SK-N-SH (cell line): ENCODE measurements at regions not wholly inside any gene's neighbourhood (a gene's known extent, or its start where the extent isn't known, plus 50 kb on each side); places are given as distances from the start of the nearest gene placed in this dataset.

Experiments used
- CTCF ChIA-PET: fragments of 300-600, 350-600 bp; formaldehyde crosslinking; extraction: SDS; loops from one replicate; lab custom pipeline; 2021; lab: Yijun Ruan, JAX
- POLR2A ChIA-PET: fragments of 350-600 bp; sonication (Branson Sonifier 250); formaldehyde crosslinking; extraction: SDS; loops from one replicate; lab custom pipeline; 2020; ENCODE audit warnings: antibody characterized with exemption, inconsistent platforms; lab: Yijun Ruan, JAX
- DNase-seq: peaks from one replicate; pipeline ENCODE4 v3.0.0; 2012
- H2AFZ ChIP-seq: fragments of 200-600 bp; sonication (generic); 2 replicates; pipeline ENCODE4 v1.8.1; 2016; ENCODE audit warnings: antibody characterized with exemption, mild to moderate bottlenecking, low read depth
- H3F3A ChIP-seq: fragments of 200-600 bp; sonication (generic); replicated peaks from 2 replicates; pipeline ENCODE3; 2016; ENCODE audit warnings: antibody characterized with exemption, mild to moderate bottlenecking; ENCODE audit not compliant: insufficient read depth
- H3K27ac ChIP-seq, 2 experiments: fragments of 200-500 bp in 1 of 2; fragments of 200-600 bp in 1 of 2; sonication (Bioruptor generic) in 1 of 2; sonication (generic), shearing (Covaris generic) in 1 of 2; 2 replicates each; pipeline versions ENCODE4 v1.5.1 to v1.6.1; 2014 to 2016; ENCODE audit warnings: low read depth in 2 of 2, inconsistent platforms in 1 of 2, low read length in 1 of 2, mild to moderate bottlenecking in 1 of 2, mixed read lengths in 1 of 2
- H3K27me3 ChIP-seq: fragments of 200-600 bp; sonication (generic), shearing (Covaris generic); 2 replicates; pipeline ENCODE4 v1.6.1; 2016; ENCODE audit warnings: mixed run types; ENCODE audit not compliant: insufficient read depth
- H3K36me3 ChIP-seq, 2 experiments: fragments of 200-500 bp in 1 of 2; fragments of 200-600 bp in 1 of 2; sonication (Bioruptor generic) in 1 of 2; sonication (generic) in 1 of 2; replicated peaks in 1 of 2; 2 replicates each; pipeline versions ENCODE3 to v1.5.1; 2014 to 2016; ENCODE audit warnings: low read length in 1 of 2, mild to moderate bottlenecking in 1 of 2; ENCODE audit not compliant: insufficient read depth in 2 of 2, control insufficient read depth in 1 of 2
- H3K4me1 ChIP-seq, 2 experiments: fragments of 200-500 bp in 1 of 2; fragments of 200-600 bp in 1 of 2; sonication (Bioruptor generic) in 1 of 2; sonication (generic), shearing (Covaris generic) in 1 of 2; 2 replicates each; pipeline versions ENCODE4 v1.5.1 to v1.6.1; 2014 to 2016; ENCODE audit warnings: low read depth in 1 of 2, low read length in 1 of 2, mixed run types in 1 of 2; ENCODE audit not compliant: insufficient read depth in 2 of 2, control insufficient read depth in 1 of 2
- H3K4me2 ChIP-seq: fragments of 200-600 bp; sonication (generic), shearing (Covaris generic); 2 replicates; pipeline ENCODE4 v1.6.1; 2017; ENCODE audit warnings: mixed run types
- H3K4me3 ChIP-seq, 2 experiments: fragments of 200-500 bp in 1 of 2; fragments of 200-600 bp in 1 of 2; sonication (Bioruptor generic) in 1 of 2; sonication (generic), shearing (Covaris generic) in 1 of 2; 2 replicates each; pipeline versions ENCODE4 v1.5.1 to v1.8.1; 2014 to 2016; ENCODE audit warnings: low read depth in 2 of 2, inconsistent platforms in 1 of 2, low read length in 1 of 2, mild to moderate bottlenecking in 1 of 2, mixed read lengths in 1 of 2, moderate library complexity in 1 of 2
- H3K79me2 ChIP-seq: fragments of 200-600 bp; sonication (generic); 2 replicates; pipeline ENCODE4 v1.8.1; 2017; ENCODE audit warnings: mild to moderate bottlenecking; ENCODE audit not compliant: insufficient read depth
- H3K9ac ChIP-seq: fragments of 200-600 bp; sonication (generic); 2 replicates; pipeline ENCODE4 v1.6.1; 2017; ENCODE audit warnings: mixed run types
- H3K9me2 ChIP-seq: fragments of 200-600 bp; sonication (generic); 2 replicates; pipeline ENCODE4 v1.6.1; 2017; ENCODE audit warnings: mixed run types
- H3K9me3 ChIP-seq: fragments of 200-600 bp; sonication (generic); 2 replicates; pipeline ENCODE4 v1.6.1; 2017; ENCODE audit warnings: mixed run types, mild to moderate bottlenecking, moderate library complexity
- H4K20me1 ChIP-seq: fragments of 200-600 bp; sonication (generic); 2 replicates; pipeline ENCODE4 v1.6.1; 2017; ENCODE audit warnings: mild to moderate bottlenecking, mixed run types; ENCODE audit not compliant: insufficient read depth
- ELF1 ChIP-seq: IDR thresholded peaks from 2 replicates; pipeline ENCODE4 v1.4.0; 2012
- EP300 ChIP-seq, 2 experiments: IDR thresholded peaks; 2 replicates each; pipeline versions ENCODE4 v1.4.0 to v1.6.1; 2012; ENCODE audit warnings: borderline replicate concordance in 1 of 2, low read depth in 1 of 2, low read length in 1 of 2
- EZH2phosphoT487 ChIP-seq: fragments of 200-600 bp; sonication (generic); IDR thresholded peaks from 2 replicates; pipeline ENCODE4 v1.6.1; 2017; ENCODE audit warnings: low read depth, mixed run types, mild to moderate bottlenecking, antibody characterized with exemption, moderate library complexity, borderline replicate concordance
- FOSL2 ChIP-seq: IDR thresholded peaks from 2 replicates; pipeline ENCODE4 v1.4.0; 2012; ENCODE audit warnings: low read depth, mild to moderate bottlenecking, moderate library complexity, borderline replicate concordance
- FOXM1 ChIP-seq: IDR thresholded peaks from 2 replicates; pipeline ENCODE4 v1.4.0; 2012; ENCODE audit warnings: low read depth, mild to moderate bottlenecking
- GABPA ChIP-seq: IDR thresholded peaks from 2 replicates; pipeline ENCODE4 v1.4.0; 2012; ENCODE audit warnings: low read depth, mild to moderate bottlenecking
- GATA2 ChIP-seq: sonication (generic); formaldehyde crosslinking; IDR thresholded peaks from 2 replicates; pipeline ENCODE4 v1.5.0; 2020; ENCODE audit warnings: mild to moderate bottlenecking, missing genetic modification reagents
- JUND ChIP-seq: IDR thresholded peaks from 2 replicates; pipeline ENCODE4 v1.4.0; 2012
- PBX3 ChIP-seq: IDR thresholded peaks from 2 replicates; pipeline ENCODE4; 2012
- RAD21 ChIP-seq: IDR thresholded peaks from 2 replicates; pipeline ENCODE4 v1.6.1; 2012; ENCODE audit warnings: mild to moderate bottlenecking, low read length
- RCOR1 ChIP-seq: fragments of 150-350 bp; IDR thresholded peaks from 2 replicates; pipeline ENCODE4 v1.6.1; 2017; ENCODE audit warnings: antibody characterized with exemption, low read length
- RXRA ChIP-seq: IDR thresholded peaks from 2 replicates; pipeline ENCODE4 v1.4.0; 2012; ENCODE audit warnings: low read depth, mild to moderate bottlenecking, borderline replicate concordance
- SIN3A ChIP-seq: IDR thresholded peaks from 2 replicates; pipeline ENCODE4 v1.6.1; 2012; ENCODE audit warnings: low read depth, mild to moderate bottlenecking, low read length, moderate library complexity, borderline replicate concordance
- TAF1 ChIP-seq: IDR thresholded peaks from 2 replicates; pipeline ENCODE4 v1.6.1; 2012; ENCODE audit warnings: low read depth, mild to moderate bottlenecking, low read length, moderate library complexity, borderline replicate concordance
- TCF12 ChIP-seq: IDR thresholded peaks from 2 replicates; pipeline ENCODE4 v1.4.0; 2012
- YY1 ChIP-seq: IDR thresholded peaks from 2 replicates; pipeline ENCODE4 v1.4.0; 2012; ENCODE audit warnings: low read depth, mild to moderate bottlenecking
- WGBS: methylation state at CpG from one replicate; pipeline ENCODE4 v1.1.6; 2017; ENCODE audit warnings: low lambda C conversion rate; 5-methylcytosine and 5-hydroxymethylcytosine counted together
- TF ChIP-seq, protein P1 (sequence below): IDR thresholded peaks from 2 replicates; pipeline ENCODE4 v1.4.0; 2012; ENCODE audit warnings: low read depth, borderline replicate concordance
- TF ChIP-seq, protein P2 (sequence below): IDR thresholded peaks from 2 replicates; pipeline ENCODE4 v1.4.0; 2012; ENCODE audit warnings: low read depth, borderline replicate concordance
- TF ChIP-seq, protein P3 (sequence below): fragments of 200-600 bp; sonication (generic); IDR thresholded peaks from 2 replicates; pipeline ENCODE4 v1.6.1; 2017; ENCODE audit warnings: antibody characterized with exemption, mild to moderate bottlenecking, moderate library complexity
- TF ChIP-seq, protein P4 (sequence below): fragments of 150-350 bp; IDR thresholded peaks from 2 replicates; pipeline ENCODE4 v1.6.1; 2016; ENCODE audit warnings: mild to moderate bottlenecking, low read depth, low read length

GRCh38 chr13:65057986-65058385 lies 2172.2 kb downstream of the PCDH9 start:
- Histone ChIP-seq H3K36me3 (no peaks in the 10 kb centered on the region), H3K4me2 (no peak overlapping the region), H3K27me3 (no peaks in the 10 kb centered on the region), H4K20me1 (no peaks in the 10 kb centered on the region), H3K9ac (no peak overlapping the region), H3K27ac (no peak overlapping the region), H3K9me2 (no peaks in the 10 kb centered on the region), H3F3A (no peaks in the 10 kb centered on the region), H2AFZ (no peak overlapping the region), H3K79me2 (no peaks in the 10 kb centered on the region), H3K4me3 (no peak overlapping the region), H3K4me1 (no peaks in the 10 kb centered on the region), H3K9me3 (peaks cover 8% of the 10 kb centered on the region; the same call in 1 of the 2 replicates)
- ChIA-PET POLR2A (no interaction called here), CTCF (no interaction called here)
- WGBS = 47% methylated on average over 3 of the region's 3 CpGs
- TF ChIP-seq FOSL2 (no peak), RAD21 (no peak), SIN3A (no peak), EP300 (IDR thresholded peaks at IDR 0.05; ENCODE audit: borderline replicate concordance in 1 of 2, low read depth in 1 of 2, low read length in 1 of 2) (no peak), TAF1 (no peak), YY1 (no peak), PBX3 (no peak), TCF12 (no peak), ELF1 (no peak), GABPA (no peak), FOXM1 (no peak), RCOR1 (no peak), EZH2phosphoT487 (no peak), RXRA (no peak), GATA2 (CRISPR knock-in tag) (no peak), JUND (no peak)
- TF ChIP-seq, protein P1, sequence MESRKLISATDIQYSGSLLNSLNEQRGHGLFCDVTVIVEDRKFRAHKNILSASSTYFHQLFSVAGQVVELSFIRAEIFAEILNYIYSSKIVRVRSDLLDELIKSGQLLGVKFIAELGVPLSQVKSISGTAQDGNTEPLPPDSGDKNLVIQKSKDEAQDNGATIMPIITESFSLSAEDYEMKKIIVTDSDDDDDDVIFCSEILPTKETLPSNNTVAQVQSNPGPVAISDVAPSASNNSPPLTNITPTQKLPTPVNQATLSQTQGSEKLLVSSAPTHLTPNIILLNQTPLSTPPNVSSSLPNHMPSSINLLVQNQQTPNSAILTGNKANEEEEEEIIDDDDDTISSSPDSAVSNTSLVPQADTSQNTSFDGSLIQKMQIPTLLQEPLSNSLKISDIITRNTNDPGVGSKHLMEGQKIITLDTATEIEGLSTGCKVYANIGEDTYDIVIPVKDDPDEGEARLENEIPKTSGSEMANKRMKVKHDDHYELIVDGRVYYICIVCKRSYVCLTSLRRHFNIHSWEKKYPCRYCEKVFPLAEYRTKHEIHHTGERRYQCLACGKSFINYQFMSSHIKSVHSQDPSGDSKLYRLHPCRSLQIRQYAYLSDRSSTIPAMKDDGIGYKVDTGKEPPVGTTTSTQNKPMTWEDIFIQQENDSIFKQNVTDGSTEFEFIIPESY = no peak
- TF ChIP-seq, protein P2, sequence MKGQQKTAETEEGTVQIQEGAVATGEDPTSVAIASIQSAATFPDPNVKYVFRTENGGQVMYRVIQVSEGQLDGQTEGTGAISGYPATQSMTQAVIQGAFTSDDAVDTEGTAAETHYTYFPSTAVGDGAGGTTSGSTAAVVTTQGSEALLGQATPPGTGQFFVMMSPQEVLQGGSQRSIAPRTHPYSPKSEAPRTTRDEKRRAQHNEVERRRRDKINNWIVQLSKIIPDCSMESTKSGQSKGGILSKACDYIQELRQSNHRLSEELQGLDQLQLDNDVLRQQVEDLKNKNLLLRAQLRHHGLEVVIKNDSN = no peak
- TF ChIP-seq, protein P3, sequence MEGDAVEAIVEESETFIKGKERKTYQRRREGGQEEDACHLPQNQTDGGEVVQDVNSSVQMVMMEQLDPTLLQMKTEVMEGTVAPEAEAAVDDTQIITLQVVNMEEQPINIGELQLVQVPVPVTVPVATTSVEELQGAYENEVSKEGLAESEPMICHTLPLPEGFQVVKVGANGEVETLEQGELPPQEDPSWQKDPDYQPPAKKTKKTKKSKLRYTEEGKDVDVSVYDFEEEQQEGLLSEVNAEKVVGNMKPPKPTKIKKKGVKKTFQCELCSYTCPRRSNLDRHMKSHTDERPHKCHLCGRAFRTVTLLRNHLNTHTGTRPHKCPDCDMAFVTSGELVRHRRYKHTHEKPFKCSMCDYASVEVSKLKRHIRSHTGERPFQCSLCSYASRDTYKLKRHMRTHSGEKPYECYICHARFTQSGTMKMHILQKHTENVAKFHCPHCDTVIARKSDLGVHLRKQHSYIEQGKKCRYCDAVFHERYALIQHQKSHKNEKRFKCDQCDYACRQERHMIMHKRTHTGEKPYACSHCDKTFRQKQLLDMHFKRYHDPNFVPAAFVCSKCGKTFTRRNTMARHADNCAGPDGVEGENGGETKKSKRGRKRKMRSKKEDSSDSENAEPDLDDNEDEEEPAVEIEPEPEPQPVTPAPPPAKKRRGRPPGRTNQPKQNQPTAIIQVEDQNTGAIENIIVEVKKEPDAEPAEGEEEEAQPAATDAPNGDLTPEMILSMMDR = no peak
- TF ChIP-seq, protein P4, sequence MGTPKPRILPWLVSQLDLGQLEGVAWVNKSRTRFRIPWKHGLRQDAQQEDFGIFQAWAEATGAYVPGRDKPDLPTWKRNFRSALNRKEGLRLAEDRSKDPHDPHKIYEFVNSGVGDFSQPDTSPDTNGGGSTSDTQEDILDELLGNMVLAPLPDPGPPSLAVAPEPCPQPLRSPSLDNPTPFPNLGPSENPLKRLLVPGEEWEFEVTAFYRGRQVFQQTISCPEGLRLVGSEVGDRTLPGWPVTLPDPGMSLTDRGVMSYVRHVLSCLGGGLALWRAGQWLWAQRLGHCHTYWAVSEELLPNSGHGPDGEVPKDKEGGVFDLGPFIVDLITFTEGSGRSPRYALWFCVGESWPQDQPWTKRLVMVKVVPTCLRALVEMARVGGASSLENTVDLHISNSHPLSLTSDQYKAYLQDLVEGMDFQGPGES = no peak
- no peak for DNase-seq
